HG03103 (cell line): ENCODE measurements at regions not wholly inside any gene's neighbourhood (a gene's known extent, or its start where the extent isn't known, plus 50 kb on each side); places are given as distances from the start of the nearest gene placed in this dataset.
A peak's percentile ranks its signal among the peaks of the same experiment; 100 is the strongest.
"Not testable (repeated sequence)": the region's sequence is repeated elsewhere in the genome, so short reads cannot be mapped to it uniquely, and the experiment has no call there.

ENCODE experiments used
- ATAC-seq: cut with Tn5 transposase; IDR thresholded peaks from one replicate; pipeline ENCODE4 v1.9.1; 2021; ENCODE audit warnings: low read depth; ENCODE audit not compliant: unreplicated experiment

DNA sequence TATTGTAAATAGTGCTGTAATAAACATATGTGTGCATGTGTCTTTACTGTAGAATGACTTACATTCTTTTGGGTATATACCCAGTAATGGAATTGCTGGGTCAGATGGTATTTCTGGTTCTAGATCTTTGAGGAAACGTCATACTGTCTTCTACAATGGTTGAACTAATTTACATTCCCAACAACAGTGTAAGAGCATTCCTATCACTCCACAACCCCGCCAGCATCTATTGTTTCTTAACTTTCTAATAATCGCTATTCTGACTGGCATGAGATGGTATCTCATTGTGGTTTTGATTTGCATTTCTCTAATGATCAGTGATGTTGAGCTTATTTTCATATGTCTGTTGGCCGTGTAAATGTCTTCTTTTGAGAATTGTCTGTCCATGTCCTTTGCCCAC is 873.8 kb upstream of the ACVR2A start:
- not testable (repeated sequence) for ATAC-seq

DNA sequence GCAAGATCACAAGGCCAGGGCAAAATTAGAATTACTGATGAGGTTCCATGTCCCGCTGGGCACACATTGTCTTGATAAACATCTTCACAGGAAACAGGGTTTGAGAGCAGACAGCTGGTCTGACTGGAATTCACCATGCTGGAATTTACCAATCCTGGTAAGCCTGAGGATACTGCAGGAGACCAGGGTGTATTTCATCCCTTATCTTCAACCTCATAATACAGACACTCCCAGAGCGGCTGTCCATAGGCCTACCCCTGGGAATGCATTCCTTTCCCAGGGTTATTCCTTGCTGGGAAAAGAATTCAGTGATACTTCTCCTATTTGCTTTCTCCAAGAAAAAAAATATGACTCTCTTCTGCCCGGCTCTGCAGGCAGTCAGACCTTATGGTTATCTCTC is 875.1 kb upstream of the ACVR2A start:
- not testable (repeated sequence) for ATAC-seq

DNA sequence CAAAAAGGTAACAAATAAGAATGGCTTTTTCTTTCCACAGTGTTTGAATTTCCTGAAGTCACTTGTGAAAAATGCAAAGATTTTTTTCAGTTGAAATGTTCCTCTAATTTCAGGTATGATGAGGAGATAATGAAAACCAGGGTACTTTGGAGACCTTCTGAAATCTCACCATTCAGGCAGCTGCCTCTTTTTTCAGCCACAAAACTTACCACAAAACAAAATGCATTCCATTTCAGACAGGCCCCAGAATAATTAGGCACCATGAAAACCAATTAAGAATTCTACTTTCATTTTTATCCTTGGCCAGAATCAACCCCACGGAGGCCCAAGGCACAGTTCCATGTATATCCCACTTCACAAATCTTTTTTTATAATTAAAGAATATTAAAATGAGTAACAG is 880.3 kb upstream of the ACVR2A start:
- ATAC-seq = no peak

DNA sequence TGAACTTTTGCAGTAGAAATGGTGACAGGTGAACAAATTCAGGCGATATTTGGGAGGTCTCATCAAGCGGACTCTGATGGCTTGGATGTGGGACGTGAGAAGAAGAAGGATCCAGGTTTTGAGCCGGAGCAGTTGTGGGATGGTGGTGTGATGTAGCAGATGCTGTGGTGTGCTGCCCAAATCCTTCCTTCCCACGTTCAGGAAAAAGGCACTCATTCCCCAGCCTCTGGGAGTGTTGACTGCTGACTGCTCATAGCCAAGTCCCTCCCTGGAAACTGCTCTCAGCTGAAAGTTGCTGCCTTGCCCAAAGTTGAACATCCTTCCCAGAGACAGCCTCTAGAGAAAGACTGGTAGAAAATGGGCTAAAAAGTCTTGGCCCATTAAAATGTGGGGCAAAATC is 890.3 kb upstream of the ACVR2A start:
- ATAC-seq = no peak

DNA sequence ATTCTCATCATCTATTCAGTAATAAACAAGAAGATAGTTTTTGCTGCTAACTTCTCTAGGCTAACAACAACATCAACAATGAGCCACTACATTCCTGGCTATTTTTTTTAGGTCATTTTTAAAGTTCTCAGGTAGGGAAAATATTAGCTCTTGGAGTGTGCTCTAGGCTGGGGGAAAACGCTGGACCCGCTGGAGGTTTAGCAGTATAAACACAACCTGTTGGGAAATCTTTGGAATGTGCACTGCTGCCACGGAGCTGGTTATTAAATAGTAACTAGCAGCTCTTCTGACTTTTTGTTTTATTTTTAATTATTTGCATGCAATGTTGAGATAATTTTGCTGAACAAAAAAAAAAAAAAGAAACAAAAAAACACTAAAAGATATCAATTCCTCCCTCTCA is 892.1 kb upstream of the ACVR2A start:
- ATAC-seq = no peak

DNA sequence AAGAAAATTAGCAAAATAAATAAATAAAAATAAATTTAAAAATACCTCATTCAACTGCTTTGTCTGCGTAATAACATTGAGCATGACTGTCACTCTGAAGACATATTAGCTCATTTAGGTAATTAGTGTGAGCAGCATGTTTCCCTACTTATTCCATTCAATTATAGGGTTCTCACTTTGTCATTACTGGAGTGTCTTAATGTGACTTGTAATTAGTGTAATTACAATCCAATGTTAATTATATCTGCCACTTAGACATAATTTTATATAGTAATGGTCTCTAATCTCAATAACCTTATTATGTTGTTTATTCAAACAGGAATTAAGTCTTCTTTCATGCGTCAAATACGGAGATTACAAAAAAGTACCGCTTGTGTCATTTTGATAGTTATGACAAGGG is 893.9 kb upstream of the ACVR2A start:
- no peak for ATAC-seq

DNA sequence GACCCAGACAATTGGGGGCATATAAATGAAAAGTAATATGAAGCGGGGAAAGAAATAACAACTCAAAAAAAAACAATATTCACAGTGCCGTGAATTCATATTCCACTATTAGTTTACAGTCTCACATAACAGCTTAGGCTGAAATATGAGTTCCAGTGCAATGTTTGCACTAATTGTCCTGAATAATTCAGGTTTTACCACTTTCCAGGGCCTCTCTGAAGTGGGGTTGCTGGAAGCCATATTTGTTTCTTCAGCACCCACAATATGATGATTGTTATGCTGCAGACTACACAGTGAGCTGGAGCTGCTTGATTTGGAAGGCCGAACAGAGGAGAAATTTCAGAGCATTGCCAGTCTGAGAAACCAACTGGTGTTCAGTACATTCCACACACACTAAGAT is 894.5 kb upstream of the ACVR2A start:
- ATAC-seq = no peak

DNA sequence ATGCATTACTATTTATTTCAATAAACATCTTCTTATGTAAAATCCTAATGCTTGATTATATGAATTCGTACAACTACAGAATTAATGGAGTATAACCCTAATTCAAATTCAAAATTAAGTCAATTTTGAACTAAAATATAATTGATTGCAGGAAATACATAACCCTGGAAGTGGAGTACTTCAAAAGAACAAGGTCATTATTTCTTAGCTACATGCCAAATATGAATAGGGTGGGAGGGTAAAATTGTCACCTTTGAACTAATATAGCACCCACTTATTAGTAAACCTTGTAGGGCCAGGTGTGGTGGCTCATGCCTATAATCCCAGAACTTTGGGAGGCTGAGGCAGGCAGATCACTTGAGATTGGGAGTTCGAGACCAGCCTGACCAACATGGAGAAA is 895.4 kb upstream of the ACVR2A start:
- no peak for ATAC-seq

DNA sequence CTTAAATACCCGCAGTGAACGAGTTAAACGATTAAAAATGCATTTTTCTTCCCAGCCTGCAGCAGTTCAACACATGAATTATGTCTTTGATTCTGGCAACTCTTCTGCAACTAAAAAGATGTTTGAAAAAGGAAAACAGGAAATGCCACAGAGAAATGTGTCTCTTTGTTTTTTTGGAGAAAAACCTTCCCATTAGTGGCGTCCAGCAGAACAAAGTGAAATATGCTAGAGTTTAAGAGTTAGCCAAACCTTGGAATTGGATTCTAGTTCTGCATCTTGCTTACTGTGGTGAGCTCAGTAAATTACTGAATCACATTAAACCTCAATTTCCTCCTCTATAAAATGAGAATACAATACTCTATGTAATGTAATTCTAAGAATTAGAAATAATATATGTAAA is 900.2 kb upstream of the ACVR2A start:
- no peak for ATAC-seq

DNA sequence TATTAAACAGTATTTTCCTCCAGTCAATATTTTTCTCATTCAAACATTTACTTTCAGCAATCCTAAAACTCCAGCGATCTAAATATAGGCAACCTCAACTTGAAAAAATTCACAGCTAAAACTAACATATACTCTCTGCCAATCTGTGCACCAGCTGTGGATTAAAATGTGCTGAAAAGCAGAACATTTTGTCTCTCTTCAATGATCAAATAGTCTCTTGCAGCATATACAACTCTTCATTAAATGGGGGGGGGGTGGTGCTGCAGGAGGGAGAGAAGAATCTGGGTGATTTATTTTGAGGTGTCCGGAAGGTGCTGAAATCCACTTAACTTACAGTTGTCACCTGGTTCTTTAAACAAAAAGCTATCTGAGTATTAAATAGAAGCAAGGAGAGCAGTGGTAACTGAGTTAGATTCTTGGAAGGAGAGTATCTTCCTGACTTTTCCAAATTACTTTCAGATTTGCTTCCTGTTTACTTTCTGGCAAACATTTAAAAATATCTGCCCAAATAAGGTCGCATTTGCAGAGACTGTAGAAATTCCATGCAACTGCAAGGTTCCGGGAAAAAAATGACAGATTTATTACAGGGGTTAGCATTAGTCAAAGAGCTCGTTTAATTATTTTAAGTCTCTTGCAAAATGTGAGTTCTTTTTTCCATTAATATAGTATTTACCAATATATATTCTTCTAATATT is 904.7 kb upstream of the ACVR2A start:
- ATAC-seq = no peak

DNA sequence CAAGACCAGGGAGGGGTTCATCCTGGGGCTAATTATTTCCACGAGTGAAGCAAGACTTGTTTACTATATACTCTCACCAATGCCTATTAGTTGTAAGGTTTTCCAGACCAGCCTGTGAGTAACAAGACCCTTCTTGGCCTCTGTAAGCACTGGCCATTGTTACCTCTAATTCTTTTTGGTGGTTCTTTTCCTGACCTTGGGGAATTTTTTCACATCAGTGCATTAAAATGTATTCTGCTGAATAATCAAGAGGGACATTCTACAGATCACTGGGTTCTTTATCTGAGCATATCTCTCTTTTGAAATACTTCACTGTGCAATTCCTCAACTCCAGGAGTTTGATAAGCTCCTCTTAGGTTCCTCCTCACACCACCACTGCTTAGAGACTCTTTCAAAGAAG is 909.9 kb upstream of the ACVR2A start:
- ATAC-seq = no peak

DNA sequence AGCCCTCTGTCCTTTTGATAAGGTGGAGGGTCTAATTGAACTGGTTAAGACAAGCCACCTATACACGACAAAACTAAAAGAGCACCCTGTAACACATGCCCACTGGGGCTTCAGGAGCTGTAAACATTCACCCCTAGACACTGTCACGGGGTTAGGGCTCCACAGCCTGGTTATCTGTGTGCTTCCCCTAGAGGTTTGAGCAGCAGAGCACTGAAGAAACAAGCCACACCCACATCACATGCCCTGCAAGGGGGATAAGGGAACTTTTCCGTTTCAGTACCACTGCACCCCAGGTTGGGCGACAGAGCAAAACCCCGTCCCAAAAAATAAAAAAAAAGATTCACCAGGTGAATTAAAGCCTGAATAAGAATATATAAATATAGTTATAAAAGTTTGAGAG is 913.7 kb upstream of the ACVR2A start:
- peak; percentile 83 for ATAC-seq

DNA sequence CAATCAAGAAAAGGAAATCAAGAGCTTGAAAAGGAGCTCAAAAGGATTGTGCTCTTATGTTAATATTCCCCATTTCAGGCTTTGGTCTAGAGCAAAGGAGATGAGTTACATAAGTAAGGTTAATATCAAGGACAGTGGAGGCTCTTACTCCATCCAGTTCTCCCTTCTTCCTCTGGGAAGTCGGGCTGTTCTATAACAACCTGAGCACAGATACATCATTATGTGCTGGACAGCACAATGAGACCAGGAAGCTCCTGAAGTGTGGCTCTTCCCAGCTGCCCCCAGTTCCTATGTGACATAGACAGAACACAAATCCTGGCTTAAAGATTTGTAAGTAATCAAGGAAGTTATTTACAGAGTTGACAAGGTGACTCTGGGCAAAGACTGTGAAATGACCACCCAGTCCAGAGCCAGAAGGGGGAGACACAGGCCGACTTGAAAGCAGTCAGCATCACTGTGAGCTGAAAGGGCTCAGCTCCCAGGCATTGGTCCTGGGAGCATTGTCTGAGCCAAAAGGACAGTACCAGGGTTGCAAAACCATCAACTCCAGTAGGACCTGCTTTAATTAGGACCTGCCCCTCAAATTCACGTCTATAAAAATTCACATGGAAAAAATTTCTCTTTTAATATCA is 917.6 kb upstream of the ACVR2A start:
- ATAC-seq = no peak

DNA sequence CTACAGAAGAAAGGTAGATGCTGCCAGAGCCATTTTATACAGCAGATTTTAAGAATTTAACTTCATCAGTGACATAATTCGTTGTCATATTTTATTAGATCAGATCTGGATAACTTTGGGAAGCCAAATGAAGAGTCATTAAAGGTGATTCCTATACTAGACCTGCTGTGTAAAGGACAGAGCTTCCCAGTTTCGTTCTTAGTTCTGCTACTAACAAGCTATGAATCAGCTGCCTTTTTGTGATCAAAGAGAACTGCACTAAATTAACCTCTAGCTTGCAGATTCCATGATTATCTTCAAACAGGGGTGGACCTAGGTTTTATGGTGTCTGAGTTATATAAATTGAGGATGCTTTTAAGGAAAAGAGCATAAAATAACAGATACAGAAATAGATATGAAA is 926.5 kb upstream of the ACVR2A start:
- ATAC-seq = no peak

DNA sequence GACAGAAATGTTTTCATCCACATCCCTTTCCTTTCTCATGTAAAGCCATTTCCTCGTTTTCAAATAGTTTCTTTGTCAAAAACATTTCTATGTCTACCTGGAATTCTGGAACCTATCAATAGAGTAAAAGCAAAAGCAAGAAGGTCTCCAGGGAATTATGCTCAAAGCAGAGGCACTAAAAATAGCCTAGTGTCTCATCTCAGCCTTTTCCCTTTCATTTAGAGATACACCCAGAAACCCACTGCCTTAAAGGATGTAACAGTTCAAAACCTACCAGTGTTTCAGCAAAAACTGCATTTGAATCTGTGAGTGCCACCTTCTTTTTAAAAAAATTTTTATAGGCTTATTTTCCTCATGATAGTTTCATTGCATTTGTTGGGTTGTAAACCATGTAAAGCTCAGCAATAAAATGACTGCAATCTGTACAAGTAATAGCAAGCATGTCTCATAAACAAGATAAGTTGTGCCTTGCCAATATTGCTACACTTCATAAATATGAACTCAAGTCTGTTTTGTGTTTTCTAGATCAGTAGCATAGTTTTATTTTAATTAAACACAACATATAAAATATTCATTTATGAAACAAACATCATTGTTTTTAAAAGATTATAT is 927.3 kb upstream of the ACVR2A start:
- ATAC-seq = no peak

DNA sequence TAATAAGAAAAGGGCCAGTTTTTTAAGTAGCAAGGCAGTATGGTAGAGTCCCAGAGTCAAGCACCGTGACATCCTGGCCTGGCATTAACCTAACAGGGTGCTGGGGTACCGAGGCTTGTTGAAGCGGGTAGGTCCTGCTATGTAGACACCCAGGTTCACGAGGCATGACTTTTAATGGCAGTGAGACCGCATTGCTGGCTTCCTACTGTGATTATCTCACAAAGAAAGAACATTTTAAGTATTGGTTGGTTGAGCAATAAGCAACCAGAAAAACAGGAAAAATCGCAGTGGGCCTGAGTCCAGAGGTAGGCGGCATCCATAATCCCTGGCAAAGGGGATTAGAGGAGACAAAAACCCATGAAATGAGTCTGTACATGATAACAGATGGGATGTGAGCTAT is 927.9 kb upstream of the ACVR2A start:
- ATAC-seq = no peak

DNA sequence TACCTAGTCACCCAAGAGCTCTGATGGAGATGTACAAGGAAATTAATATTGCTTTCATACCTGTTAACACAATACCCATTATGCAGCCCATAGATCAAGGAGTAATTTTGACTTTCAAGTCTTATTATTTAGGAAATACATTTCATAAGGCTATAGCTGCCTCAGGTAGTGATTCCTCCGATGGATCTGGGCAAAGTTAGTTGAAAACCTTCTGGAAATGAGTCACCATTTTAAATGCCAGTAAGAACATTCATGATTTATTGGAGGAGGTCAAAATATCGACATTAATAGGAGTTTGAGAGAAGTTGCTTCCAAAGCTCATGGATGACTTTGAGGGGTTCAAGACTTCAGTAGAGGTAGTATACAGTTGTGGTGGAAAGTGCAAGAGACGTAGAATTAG is 931.4 kb upstream of the ACVR2A start:
- no peak for ATAC-seq

DNA sequence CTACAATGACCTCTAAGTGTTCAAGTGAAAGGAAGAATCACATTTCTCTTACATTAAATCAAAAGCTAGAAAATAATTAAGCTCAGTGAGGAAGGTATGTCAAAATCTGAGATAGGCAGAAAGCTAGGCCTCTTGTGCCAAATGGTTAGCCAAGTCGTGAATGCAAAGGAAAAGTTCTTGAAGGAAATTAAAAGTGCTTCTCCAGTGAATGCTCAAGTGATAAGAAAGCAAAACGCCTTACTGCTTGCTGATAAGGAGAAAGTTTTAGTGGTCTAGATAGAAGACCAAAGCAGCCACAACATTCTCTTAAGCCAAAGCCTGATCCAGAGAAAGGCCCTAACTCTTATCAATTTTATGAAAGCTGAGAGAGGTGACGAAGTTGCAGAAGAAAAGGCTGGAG is 932.3 kb upstream of the ACVR2A start:
- ATAC-seq = no peak

DNA sequence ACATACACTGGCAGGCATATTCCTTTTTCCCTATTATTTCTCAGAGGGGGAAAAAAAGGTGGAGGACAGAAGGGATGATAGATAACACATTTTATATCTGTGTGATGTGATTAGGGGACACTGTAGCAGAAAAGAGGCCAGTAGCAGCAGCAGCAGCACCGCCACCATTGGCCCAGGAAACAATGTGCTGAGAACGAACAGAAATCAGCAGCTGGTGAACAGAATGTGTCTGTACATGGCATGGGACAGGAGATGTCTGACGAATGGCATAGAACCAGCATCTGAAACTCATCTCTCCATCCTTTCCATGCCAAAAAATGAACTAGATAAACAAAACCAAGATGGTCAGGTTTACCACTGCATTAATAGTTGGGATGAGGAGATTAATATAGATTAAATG is 936.1 kb upstream of the ACVR2A start:
- ATAC-seq = no peak

DNA sequence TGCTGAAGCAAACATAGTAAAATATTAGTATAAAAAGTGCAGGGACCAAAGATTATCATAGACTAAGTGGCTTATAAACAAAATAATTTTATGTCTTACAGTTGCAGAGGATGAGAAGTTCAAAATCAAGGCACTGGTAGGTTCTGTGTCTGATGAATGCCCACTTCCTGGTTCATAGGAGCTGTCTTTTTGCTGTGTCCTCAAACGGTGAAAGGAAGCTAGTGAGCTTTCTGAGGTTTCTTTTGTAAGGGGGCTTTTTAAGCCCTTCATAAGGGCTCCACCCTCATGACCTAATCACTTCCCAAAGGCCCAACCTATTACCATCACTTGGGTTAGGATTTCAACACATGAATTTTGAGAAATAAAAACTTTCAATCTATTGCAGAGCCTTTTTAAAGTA is 946.7 kb upstream of the ACVR2A start:
- no peak for ATAC-seq

DNA sequence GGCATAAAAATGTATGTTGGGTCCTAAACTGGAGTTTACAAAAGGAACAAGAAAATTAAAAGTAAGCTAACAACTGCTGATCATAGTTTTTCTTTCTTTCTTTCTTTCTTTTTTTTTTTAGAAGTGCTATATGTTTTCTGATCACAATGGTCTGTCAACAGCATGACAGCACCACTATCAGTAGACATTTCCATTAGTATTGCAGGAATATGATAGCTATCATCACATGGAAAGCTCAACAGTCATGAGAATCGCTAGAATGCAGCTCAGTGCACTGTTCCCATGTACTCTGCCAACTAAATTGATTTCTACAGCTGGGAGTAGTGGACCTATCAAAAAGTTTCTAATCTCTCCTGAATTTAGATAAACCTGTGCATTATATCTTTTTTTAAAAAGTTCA is 950.3 kb upstream of the ACVR2A start:
- ATAC-seq = no peak

DNA sequence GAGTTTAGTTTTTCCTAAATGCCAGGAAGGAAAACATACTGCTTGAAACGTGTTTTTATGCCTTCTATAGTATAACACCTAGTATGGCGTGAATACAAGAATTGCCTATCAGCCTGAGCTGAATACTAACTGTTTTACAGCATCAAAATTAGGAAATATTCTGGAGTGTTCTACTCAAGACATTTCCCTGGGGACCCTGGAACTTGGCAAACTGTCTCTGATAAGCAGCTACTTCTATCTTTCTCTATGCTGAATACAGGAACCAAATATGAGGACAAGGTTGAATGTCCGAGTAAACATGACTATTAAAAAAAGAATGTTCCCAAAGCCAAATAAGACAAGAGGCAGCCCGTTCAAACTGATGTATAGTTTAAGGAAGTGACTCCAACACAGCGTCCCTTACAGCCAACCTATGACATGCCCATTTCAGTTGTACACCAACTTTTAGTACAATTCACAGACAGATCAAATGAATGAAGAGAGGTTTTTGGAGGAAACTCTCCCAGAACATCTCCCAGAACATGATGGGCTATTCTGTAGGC is 951.3 kb upstream of the ACVR2A start:
- no peak for ATAC-seq
